H9 (cell line): ENCODE measurements at regions not wholly inside any gene's neighbourhood (a gene's known extent, or its start where the extent isn't known, plus 50 kb on each side); places are given as distances from the start of the nearest gene placed in this dataset.

Experiments used
- DNase-seq: peaks from one replicate; pipeline ENCODE4 v3.0.0-alpha.2; 2017
- H2AFZ ChIP-seq: one replicate; pipeline ENCODE4 v1.6.1; 2013; ENCODE audit warnings: mild to moderate bottlenecking, low read length, control low read depth, moderate library complexity
- H2AK5ac ChIP-seq: 2 replicates; pipeline ENCODE4 v1.6.1; 2013; ENCODE audit warnings: low read length, control low read depth, mixed read lengths; ENCODE audit not compliant: insufficient read length
- H2BK120ac ChIP-seq: one replicate; pipeline ENCODE4 v1.6.1; 2013; ENCODE audit warnings: low read depth, mild to moderate bottlenecking, low read length, control low read depth, inconsistent platforms; ENCODE audit not compliant: poor library complexity, severe bottlenecking
- H2BK12ac ChIP-seq: 2 replicates; pipeline ENCODE4 v1.6.1; 2013; ENCODE audit warnings: low read length, control low read depth, mixed read lengths, low read depth; ENCODE audit not compliant: insufficient read length
- H2BK15ac ChIP-seq: 2 replicates; pipeline ENCODE4 v1.6.1; 2013; ENCODE audit warnings: low read depth, low read length, control low read depth
- H2BK20ac ChIP-seq: one replicate; pipeline ENCODE4 v1.6.1; 2013; ENCODE audit warnings: low read depth, mild to moderate bottlenecking, low read length, control low read depth, inconsistent platforms; ENCODE audit not compliant: poor library complexity, severe bottlenecking
- H2BK5ac ChIP-seq: 2 replicates; pipeline ENCODE4 v1.6.1; 2013; ENCODE audit warnings: low read length, control low read depth, mixed read lengths; ENCODE audit not compliant: insufficient read length
- H3K14ac ChIP-seq: 2 replicates; pipeline ENCODE4 v1.6.1; 2013; ENCODE audit warnings: low read length, control low read depth; ENCODE audit not compliant: insufficient read depth
- H3K18ac ChIP-seq: 2 replicates; pipeline ENCODE4 v1.6.1; 2013; ENCODE audit warnings: low read depth, mild to moderate bottlenecking, mixed read lengths, low read length, control low read depth; ENCODE audit not compliant: insufficient read length
- H3K23ac ChIP-seq: 2 replicates; pipeline ENCODE4 v1.6.1; 2013; ENCODE audit warnings: low read length, control low read depth, mixed read lengths, low read depth; ENCODE audit not compliant: insufficient read length
- H3K23me2 ChIP-seq: 2 replicates; pipeline ENCODE4 v1.6.1; 2013; ENCODE audit warnings: low read depth, mild to moderate bottlenecking, mixed read lengths, low read length, control low read depth; ENCODE audit not compliant: insufficient read length, poor library complexity, severe bottlenecking
- H3K27ac ChIP-seq: 2 replicates; pipeline ENCODE4 v1.5.1; 2013; ENCODE audit warnings: low read length, control low read depth, mixed read lengths, low read depth; ENCODE audit not compliant: insufficient read length
- H3K27me3 ChIP-seq: 2 replicates; pipeline ENCODE4 v1.6.1; 2013; ENCODE audit warnings: low read length, control low read depth, inconsistent platforms; ENCODE audit not compliant: insufficient read depth
- H3K4ac ChIP-seq: 2 replicates; pipeline ENCODE4 v1.6.1; 2013; ENCODE audit warnings: low read depth, mild to moderate bottlenecking, control low read depth, inconsistent platforms, low read length, moderate library complexity
- H3K4me1 ChIP-seq: 2 replicates; pipeline ENCODE4 v1.6.1; 2013; ENCODE audit warnings: low read length, control low read depth, inconsistent platforms; ENCODE audit not compliant: insufficient read depth
- H3K4me2 ChIP-seq: 2 replicates; pipeline ENCODE4 v1.6.1; 2013; ENCODE audit warnings: low read length, control low read depth, mixed read lengths; ENCODE audit not compliant: insufficient read length, insufficient read depth
- H3K56ac ChIP-seq: 2 replicates; pipeline ENCODE4 v1.6.1; 2013; ENCODE audit warnings: low read depth, mild to moderate bottlenecking, mixed read lengths, low read length, control low read depth; ENCODE audit not compliant: insufficient read length
- H3K79me1 ChIP-seq: 2 replicates; pipeline ENCODE4 v1.6.1; 2013; ENCODE audit warnings: low read depth, mild to moderate bottlenecking, moderate library complexity, low read length, control low read depth, inconsistent platforms; ENCODE audit not compliant: insufficient read depth, poor library complexity, severe bottlenecking
- H3K79me2 ChIP-seq: 2 replicates; pipeline ENCODE4 v1.6.1; 2013; ENCODE audit warnings: low read length, control low read depth, inconsistent platforms; ENCODE audit not compliant: insufficient read depth
- H3K9ac ChIP-seq: 2 replicates; pipeline ENCODE4 v1.6.1; 2013; ENCODE audit warnings: low read length, control low read depth, mixed read lengths; ENCODE audit not compliant: insufficient read length; ENCODE audit errors: extremely low read depth
- H3K9me3 ChIP-seq: one replicate; pipeline ENCODE4 v1.6.1; 2013; ENCODE audit warnings: low read depth, low read length, inconsistent platforms; ENCODE audit not compliant: control insufficient read depth
- H3T11ph ChIP-seq: one replicate; pipeline ENCODE4 v1.6.1; 2013; ENCODE audit warnings: mild to moderate bottlenecking, low read length, control low read depth, inconsistent platforms
- H4K20me1 ChIP-seq: one replicate; pipeline ENCODE4 v1.6.1; 2013; ENCODE audit not compliant: control insufficient read depth, insufficient read length, insufficient read depth
- H4K5ac ChIP-seq: 2 replicates; pipeline ENCODE4 v1.6.1; 2013; ENCODE audit warnings: low read depth, mild to moderate bottlenecking, mixed read lengths, low read length, control low read depth; ENCODE audit not compliant: insufficient read length
- H4K8ac ChIP-seq: replicated peaks from 2 replicates; pipeline ENCODE4 v1.6.1; 2013; ENCODE audit warnings: low read length, control low read depth, mixed read lengths, low read depth; ENCODE audit not compliant: insufficient read length
- H4K91ac ChIP-seq: 2 replicates; pipeline ENCODE4 v1.6.1; 2013; ENCODE audit warnings: low read depth, mild to moderate bottlenecking, moderate library complexity, mixed read lengths, low read length, control low read depth; ENCODE audit not compliant: insufficient read length
- H3K27ac Mint-ChIP-seq, 3 experiments: 2 replicates in 2 of 3; 3 replicates in 1 of 3; pipeline ENCODE4 v1.8.0; 2020 to 2021; ENCODE audit warnings: mixed read lengths in 3 of 3, mild to moderate bottlenecking in 1 of 3, moderate library complexity in 1 of 3
- H3K27me3 Mint-ChIP-seq: 2 replicates; pipeline ENCODE4 v1.8.0; 2021; ENCODE audit warnings: low read depth, mild to moderate bottlenecking, moderate library complexity, mixed read lengths
- H3K36me3 Mint-ChIP-seq, 3 experiments: 2 replicates in 2 of 3; 3 replicates in 1 of 3; pipeline ENCODE4 v1.8.0; 2020 to 2021; ENCODE audit warnings: low read depth in 3 of 3, mixed read lengths in 3 of 3; ENCODE audit not compliant: insufficient read depth in 1 of 3
- H3K4me1 Mint-ChIP-seq, 2 experiments: 2 replicates each; pipeline ENCODE4 v1.8.0; 2020; ENCODE audit warnings: mixed read lengths in 2 of 2
- H3K4me3 Mint-ChIP-seq, 2 experiments: 2 replicates in 1 of 2; 3 replicates in 1 of 2; pipeline ENCODE4 v1.8.0; 2020 to 2021; ENCODE audit warnings: mild to moderate bottlenecking in 2 of 2, mixed read lengths in 2 of 2, moderate library complexity in 1 of 2
- H3K9me3 Mint-ChIP-seq, 2 experiments: 2 replicates in 1 of 2; 3 replicates in 1 of 2; pipeline ENCODE4 v1.8.0; 2020; ENCODE audit warnings: mild to moderate bottlenecking in 2 of 2, mixed read lengths in 2 of 2, moderate library complexity in 1 of 2
- CTCF ChIP-seq: fragments of 200-600 bp; sonication (generic); conservative IDR thresholded peaks from 3 replicates; pipeline ENCODE4 v1.8.0; 2021; ENCODE audit warnings: antibody characterized with exemption, mild to moderate bottlenecking
- WGBS: extraction: QIAGEN DNeasy Blood & Tissue Kit; methylation state at CpG from one replicate; pipeline ENCODE4 v1.1.7; 2013; ENCODE audit warnings: missing lambda C conversion rate, low lambda C conversion rate, mixed read lengths; ENCODE audit not compliant: insufficient read length; ENCODE audit errors: extremely low coverage; 5-methylcytosine and 5-hydroxymethylcytosine counted together

GRCh38 chr2:12429779-12430406 lies 286.8 kb upstream of the TRIB2 start:
- Histone ChIP-seq H4K20me1 (no peaks in the 10 kb centered on the region), H3K56ac (no peak overlapping the region), H2BK12ac (no peak overlapping the region), H2BK120ac (no peak overlapping the region), H2AFZ (no peak overlapping the region), H3K4me1 (peaks cover 5% of the 10 kb centered on the region; the same call in 1 of the 2 replicates), H2BK20ac (no peak overlapping the region), H3K14ac (no peak overlapping the region), H3K4ac (no peak overlapping the region), H3K9me3 (no peaks in the 10 kb centered on the region), H3K79me1 (no peaks in the 10 kb centered on the region), H3T11ph (no peak overlapping the region), H4K8ac (no peak overlapping the region), H2BK15ac (no peak overlapping the region), H3K23me2 (no peaks in the 10 kb centered on the region), H2BK5ac (no peak overlapping the region), H4K91ac (no peak overlapping the region), H3K4me2 (no peak overlapping the region), H3K18ac (no peak overlapping the region), H3K27me3 (no peaks in the 10 kb centered on the region), H4K5ac (no peak overlapping the region), H3K23ac (no peak overlapping the region), H2AK5ac (no peak overlapping the region), H3K79me2 (no peaks in the 10 kb centered on the region), H3K9ac (no peak overlapping the region), H3K27ac (no peak overlapping the region)
- no peak for DNase-seq
- WGBS, result no CpG with 5 or more reads among the region's 4 CpGs
- Mint-ChIP-seq H3K36me3 (no peaks in the 10 kb centered on the region; a peak in 2 of 7 replicates), H3K9me3 (no peaks in the 10 kb centered on the region), H3K4me3 (no peak overlapping the region), H3K27ac (no peak overlapping the region), H3K4me1 (peaks cover 25 to 33% of the 10 kb centered on the region in 2 experiments), H3K27me3 (no peaks in the 10 kb centered on the region; the same call in 1 of the 2 replicates)
- TF ChIP-seq CTCF, result no peak
